HG02798 (cell line): ENCODE measurements at regions not wholly inside any gene's neighbourhood (a gene's known extent, or its start where the extent isn't known, plus 50 kb on each side); places are given as distances from the start of the nearest gene placed in this dataset.

ENCODE experiments used
- ATAC-seq: cut with Tn5 transposase; IDR thresholded peaks from one replicate; pipeline ENCODE4 v1.9.1; 2021; ENCODE audit warnings: mild to moderate bottlenecking; ENCODE audit not compliant: unreplicated experiment, poor library complexity

- no peak for ATAC-seq
Measured at GRCh38 chr11:104467404-104467803, 303.5 kb upstream of the PDGFD start.

DNA sequence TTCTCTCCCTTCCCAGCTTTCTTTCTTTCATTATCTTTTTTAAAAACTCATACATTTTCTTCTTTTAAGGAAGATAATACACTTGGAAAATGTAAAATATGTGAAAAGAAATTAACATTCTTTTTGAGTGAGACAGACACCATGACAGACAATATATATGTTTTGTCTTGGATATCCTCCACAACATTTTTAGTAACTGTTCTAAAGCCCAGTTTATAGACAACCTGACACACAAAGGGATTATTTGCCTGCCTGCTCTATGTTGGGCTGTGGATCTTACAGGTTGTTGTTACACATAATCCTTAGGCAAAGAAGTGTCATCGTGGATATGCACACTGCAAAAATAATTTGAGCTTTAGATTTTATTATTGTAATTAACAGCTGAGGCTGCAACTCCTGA lies 301.4 kb upstream of the PDGFD start:
- no peak for ATAC-seq

- ATAC-seq, result no peak
Measured at GRCh38 chr11:104464691-104465090, 300.7 kb upstream of the PDGFD start.

DNA sequence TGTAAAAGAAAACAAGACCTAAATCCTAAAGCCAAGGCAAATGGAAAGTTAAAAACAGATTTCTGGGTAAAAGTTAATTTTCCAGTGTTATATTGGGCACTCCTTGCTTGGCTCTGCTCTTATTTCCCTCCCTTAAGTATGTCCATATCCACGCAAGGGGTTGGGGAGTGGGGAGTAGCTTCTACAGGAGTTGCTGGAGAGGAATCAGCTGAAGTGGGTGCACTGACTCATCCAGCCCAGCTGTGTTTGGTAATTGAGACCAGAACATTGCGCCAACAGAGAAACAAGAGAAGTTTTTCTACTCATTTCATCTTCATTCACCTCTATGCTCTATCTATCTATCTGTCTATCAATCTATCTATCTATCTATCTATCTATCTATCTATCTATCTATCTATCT lies 298.4 kb upstream of the PDGFD start:
- no peak for ATAC-seq

GRCh38 chr11:104451197-104451893 lies 287.4 kb upstream of the PDGFD start:
- no peak for ATAC-seq

GRCh38 chr11:104443387-104443786 lies 279.4 kb upstream of the PDGFD start:
- ATAC-seq, result no peak

- no peak for ATAC-seq
Measured at GRCh38 chr11:104442321-104442720, 278.4 kb upstream of the PDGFD start.

GRCh38 chr11:104435494-104435893 lies 271.5 kb upstream of the PDGFD start:
- ATAC-seq, result no peak

- no peak for ATAC-seq
Measured at GRCh38 chr11:104433751-104434150, 269.8 kb upstream of the PDGFD start.

DNA sequence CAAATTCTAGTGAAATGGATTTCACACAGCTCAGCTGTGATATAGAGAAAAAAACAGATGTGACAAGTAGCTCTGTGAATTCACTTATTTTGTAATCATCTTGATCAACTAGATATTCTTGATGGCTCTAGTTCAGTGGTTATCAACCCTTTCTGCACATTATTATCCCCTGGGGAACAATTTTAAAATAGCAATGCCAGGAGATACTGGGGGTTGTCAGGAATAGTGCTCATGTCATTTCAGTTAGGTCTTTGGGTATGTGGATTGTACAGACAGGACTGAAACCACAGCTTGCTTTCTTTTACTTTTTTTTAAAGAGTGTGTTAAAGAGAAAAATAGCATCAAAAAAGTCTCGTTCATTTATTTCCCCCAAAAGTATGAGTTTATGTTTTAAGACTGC lies 269.0 kb upstream of the PDGFD start:
- ATAC-seq, result no peak

DNA sequence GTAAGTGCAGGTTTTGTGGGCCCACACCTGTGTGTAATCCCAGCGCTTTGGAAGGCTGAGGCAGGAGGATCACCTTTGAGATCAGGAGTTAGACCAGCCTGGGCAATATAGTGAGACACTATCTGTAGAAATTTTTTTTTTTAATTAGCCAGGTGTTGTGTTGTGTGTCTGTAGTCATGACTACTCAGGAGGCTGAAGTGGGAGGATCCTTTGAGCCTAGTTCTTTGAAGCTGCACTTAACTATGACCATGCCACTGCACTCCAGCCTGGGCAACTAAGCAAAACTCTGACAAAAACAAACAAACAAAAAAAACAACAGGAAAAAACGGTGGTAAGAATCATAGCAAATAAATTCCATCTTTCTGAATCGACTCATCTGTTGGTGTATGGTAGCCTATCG lies 268.6 kb upstream of the PDGFD start:
- no peak for ATAC-seq

GRCh38 chr11:104422324-104422944 lies 258.5 kb upstream of the PDGFD start:
- no peak for ATAC-seq

DNA sequence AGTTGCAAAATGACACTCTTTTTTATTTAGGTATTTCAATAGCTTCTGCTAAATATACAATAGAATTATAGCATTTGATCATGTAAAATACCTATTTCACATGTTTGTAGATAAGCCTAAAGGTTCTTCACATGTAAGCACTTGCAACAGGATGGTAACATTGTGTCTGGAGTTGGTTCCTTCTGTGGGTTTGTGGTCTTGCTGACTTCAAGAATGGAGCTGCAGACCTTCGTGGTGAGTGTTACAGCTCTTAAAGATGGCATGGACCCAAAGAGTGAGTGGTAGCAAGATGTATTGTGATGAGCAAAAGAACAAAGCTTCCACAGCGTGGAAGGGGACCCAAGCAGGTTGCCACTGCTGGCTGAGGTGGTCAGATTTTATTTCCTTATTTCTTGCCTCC lies 246.4 kb upstream of the PDGFD start:
- no peak for ATAC-seq

GRCh38 chr11:104408630-104409029 lies 244.7 kb upstream of the PDGFD start:
- no peak for ATAC-seq

GRCh38 chr11:104405277-104405676 lies 241.3 kb upstream of the PDGFD start:
- ATAC-seq, result no peak

GRCh38 chr11:104404231-104405175 lies 240.6 kb upstream of the PDGFD start:
- no peak for ATAC-seq

DNA sequence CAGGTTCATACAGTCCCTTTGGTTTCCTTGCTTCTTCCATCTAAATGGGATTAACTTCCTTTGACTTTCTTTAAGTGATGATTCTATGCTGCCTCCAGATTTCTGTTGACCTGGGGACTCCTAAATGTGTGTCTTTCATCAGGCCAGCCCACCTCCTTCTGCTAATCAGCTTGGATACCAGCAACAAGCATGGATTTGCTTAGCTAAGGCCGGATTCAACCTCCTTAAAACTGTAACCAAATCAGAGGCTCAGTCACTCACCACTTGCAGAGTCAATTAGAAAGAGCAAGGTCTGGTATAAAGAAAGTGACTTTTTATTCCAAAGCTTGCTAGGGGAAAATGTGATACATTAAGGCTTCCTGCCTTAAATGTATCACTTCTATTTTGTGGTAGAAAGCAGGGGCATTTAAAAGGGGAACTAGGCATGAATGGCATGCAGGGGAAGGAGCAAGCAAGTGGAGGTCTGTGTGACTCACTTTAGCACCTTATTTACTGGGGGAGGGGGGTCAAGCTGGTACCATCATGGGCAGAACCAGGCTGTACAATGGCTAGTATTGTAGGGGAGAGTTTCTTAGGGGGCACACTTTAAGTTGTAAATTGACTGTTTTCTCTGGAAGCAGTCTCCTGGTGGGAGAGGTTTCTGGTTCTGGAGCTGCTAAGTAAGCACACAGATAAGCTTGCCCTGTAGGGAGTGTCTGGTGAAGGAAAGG lies 239.0 kb upstream of the PDGFD start:
- ATAC-seq, result no peak

DNA sequence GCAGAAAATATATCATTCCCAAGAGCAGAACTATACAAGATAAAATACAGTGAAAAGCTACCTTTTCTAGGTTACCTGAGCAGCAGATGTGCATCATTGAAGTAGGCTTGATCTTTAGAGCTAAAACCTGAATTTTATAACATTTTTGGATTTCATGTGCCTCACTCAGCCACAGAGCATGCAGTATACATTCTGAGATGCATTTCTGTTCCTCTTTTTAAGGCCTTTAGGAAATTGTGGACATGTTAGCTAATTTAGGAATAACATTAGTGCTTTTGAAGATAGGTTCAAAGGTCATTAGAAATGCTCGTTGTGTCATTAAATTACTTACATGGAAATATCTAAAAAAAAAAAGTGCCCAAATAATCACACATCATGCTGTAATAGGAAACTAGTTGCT lies 230.6 kb upstream of the PDGFD start:
- no peak for ATAC-seq

DNA sequence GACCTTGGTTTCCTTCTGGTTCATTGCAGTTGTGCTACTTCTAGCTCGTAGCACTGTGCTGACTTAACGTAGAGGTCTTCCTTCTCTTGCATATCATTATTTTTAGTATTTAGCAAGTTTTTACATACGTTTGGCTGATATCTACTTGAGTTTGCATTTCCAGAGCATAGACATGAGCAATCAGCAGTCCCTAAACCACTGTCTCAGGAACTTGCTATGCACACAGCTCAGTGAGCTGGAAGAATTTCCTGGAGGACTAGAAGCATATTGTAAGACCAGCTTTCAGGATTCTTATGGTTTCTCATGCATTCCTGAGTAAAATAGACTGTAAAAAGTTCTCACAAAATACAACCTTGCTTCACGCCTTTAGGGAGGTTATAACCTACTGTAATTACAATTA lies 226.7 kb upstream of the PDGFD start:
- no peak for ATAC-seq

GRCh38 chr11:104385884-104386283 lies 221.9 kb upstream of the PDGFD start:
- ATAC-seq, result no peak

- no peak for ATAC-seq
Measured at GRCh38 chr11:104380358-104380757, 216.4 kb upstream of the PDGFD start.
